Panc1 (cell line): ENCODE measurements at regions not wholly inside any gene's neighbourhood (a gene's known extent, or its start where the extent isn't known, plus 50 kb on each side); places are given as distances from the start of the nearest gene placed in this dataset.

Experiments
- POLR2AphosphoS5 ChIP-seq: IDR thresholded peaks from 2 replicates; pipeline ENCODE4 v1.6.1; 2012; ENCODE audit warnings: mild to moderate bottlenecking, low read depth, low read length, moderate library complexity
- SIN3A ChIP-seq: IDR thresholded peaks from 2 replicates; pipeline ENCODE4 v1.6.1; 2012; ENCODE audit warnings: low read depth, mild to moderate bottlenecking, low read length, moderate library complexity, borderline replicate concordance; ENCODE audit not compliant: insufficient read depth
- TCF7L2 ChIP-seq: IDR thresholded peaks from 2 replicates; pipeline ENCODE4 v1.6.1; 2011; ENCODE audit warnings: mild to moderate bottlenecking, low read depth, low read length, inconsistent platforms
- TF ChIP-seq, protein P1 (sequence below): fragments of 450-650 bp; IDR thresholded peaks from 2 replicates; pipeline ENCODE4 v1.5.1; 2017; ENCODE audit warnings: mild to moderate bottlenecking

DNA sequence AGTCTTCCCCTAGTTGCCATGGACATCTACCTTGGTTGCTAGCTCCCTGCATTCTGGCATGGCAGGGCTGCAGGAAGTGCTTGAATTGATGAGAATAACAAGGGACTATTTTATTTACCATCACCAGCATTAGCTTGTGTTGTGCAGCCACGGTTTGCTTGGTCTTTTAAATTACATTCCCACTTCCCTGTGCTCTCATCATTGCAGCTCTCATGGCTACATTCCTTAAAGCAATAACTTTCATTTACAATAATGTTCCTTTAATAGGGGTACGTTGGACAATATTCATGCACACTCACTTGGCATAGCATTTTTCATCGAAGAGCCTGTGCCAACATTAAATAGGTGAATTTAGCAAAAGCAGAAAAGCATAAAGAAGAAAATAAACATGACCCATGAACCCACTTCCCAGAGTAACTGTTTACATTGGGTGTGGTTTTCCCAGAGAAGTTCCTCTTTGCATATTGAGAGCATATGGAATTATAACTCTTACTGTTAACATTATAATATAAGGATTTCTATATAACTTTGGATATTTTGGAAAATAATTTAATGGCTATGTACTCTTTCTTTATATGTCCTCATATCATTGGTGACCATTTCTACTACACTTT, 113.2 kb upstream of the VWC2 start:
- TF ChIP-seq, protein P1, sequence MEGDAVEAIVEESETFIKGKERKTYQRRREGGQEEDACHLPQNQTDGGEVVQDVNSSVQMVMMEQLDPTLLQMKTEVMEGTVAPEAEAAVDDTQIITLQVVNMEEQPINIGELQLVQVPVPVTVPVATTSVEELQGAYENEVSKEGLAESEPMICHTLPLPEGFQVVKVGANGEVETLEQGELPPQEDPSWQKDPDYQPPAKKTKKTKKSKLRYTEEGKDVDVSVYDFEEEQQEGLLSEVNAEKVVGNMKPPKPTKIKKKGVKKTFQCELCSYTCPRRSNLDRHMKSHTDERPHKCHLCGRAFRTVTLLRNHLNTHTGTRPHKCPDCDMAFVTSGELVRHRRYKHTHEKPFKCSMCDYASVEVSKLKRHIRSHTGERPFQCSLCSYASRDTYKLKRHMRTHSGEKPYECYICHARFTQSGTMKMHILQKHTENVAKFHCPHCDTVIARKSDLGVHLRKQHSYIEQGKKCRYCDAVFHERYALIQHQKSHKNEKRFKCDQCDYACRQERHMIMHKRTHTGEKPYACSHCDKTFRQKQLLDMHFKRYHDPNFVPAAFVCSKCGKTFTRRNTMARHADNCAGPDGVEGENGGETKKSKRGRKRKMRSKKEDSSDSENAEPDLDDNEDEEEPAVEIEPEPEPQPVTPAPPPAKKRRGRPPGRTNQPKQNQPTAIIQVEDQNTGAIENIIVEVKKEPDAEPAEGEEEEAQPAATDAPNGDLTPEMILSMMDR, result no peak
- TF ChIP-seq POLR2AphosphoS5, result no peak
- TF ChIP-seq SIN3A, result no peak
- no peak for TF ChIP-seq TCF7L2
